NCI-H128 (cell line): ENCODE measurements at regions not wholly inside any gene's neighbourhood (a gene's known extent, or its start where the extent isn't known, plus 50 kb on each side); places are given as distances from the start of the nearest gene placed in this dataset.

ENCODE experiments used
- DNase-seq: peaks from one replicate; lab custom pipeline; 2025; ENCODE audit not compliant: unreplicated experiment; lab: John Stamatoyannopoulos, UW

DNA sequence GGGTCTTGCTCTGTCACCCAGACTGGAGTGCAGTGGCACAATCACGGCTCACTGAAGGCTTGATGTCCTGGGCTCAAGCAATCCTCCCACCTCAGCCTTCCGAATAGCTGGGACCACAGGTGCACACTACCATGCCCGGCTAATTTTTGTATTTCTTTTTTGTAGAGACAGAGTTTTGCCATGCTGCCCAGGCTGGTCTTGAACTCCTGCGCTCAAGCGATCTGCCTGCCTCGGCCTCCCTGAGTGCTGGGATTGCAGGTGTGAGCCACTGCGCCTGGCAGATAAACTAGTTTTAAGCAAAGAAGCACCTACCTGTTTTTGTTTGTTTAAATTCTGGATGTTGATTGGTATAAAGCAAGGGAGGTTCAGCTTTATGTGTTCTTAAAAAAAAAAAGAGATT, 170.6 kb upstream of the GOLIM4 start:
- DNase-seq = no peak

- DNase-seq = no peak
These were observed 167.2 kb upstream of the GOLIM4 start for GRCh38 chr3:168262887-168263286.

GRCh38 chr3:168260859-168261258, 165.1 kb upstream of the GOLIM4 start:
- no peak for DNase-seq

- no peak for DNase-seq
These were observed 155.6 kb upstream of the GOLIM4 start for GRCh38 chr3:168251371-168251770.

DNA sequence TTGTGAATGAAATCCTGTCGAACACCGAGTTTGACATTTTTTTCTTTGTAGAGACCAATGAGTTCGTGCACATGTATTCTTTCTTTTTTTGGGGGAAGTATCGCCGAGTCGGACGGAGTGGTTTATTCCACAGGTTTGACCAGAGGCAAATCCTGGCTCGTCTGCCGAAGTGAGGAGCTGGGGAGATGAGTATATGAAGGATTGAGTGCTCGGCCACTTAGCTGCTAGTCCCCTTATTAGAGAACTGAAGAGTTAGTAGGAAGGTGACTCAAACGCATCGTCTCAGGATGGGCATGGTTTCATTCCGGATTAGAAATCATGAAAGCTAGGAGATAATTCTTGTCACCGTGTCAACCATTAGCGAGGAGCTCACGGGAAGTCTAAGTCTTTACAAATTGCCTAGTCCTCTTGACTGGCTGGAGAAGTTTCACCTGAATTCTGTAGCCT, 154.7 kb upstream of the GOLIM4 start:
- DNase-seq = no peak

DNA sequence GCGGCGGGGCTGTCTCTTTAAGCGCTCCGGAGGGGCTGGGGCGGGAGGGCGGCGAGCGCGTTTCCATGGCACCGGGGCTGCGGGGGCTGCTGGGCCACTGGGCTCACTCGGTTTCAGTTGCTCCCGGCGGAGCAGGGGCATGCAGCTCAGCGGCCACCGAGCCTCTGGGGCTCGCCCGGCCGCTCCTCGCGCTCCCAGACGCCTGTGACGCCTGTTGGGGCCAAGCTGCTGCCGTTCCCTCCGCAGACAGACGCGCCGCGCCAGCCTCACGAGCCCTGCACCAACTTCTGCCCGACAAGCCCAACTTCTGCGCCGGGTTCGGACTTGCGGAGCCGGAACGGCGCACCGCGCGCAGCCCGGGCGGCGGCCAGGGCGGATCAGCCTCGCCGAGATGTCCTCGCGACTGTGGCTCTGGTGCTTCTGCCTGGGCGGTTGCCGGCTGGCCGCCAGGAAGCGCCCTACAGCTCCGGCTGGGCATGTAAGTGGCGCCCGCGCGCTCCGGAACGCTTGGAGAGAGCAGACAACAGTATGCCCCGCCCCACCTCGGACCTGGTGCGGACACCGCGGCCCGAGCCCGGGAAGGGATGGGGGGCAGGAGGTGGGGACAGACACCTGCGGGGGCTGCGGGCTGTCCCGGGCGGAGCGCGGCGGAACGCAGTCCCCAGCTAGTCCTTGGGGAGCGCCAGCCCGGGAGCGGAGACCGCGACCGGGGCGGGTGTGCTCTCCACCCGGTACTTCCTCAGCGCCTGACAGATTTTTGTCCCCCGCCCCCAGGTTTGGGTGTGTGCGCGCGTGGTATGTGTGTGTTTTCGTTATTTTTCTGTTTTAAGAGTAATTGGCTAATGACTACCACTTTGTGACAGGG, 154.1 kb upstream of the GOLIM4 start:
- DNase-seq = peak; percentile 83

DNA sequence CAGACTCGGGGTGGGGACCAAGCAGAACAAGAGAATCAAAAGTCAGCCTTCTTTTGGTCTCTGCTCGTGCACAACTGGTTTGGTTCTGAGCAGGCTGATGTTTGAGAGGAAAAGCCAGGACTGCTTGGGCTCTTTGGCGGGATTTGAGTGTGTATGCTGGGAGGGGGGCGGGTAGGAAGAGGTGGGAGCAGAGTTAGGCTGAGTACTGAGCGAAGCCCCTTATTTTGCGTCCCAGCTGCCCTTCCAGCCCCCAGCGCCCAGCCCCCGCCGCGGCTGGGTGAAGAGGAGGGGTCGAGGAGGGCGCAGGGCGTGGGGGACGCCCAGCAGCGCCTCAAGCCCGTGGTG, 153.5 kb upstream of the GOLIM4 start:
- DNase-seq = no peak

GRCh38 chr3:168248383-168249204, 152.9 kb upstream of the GOLIM4 start:
- DNase-seq = no peak

GRCh38 chr3:168241156-168241555, 145.4 kb upstream of the GOLIM4 start:
- DNase-seq = no peak

GRCh38 chr3:168239287-168239686, 143.6 kb upstream of the GOLIM4 start:
- DNase-seq = no peak

DNA sequence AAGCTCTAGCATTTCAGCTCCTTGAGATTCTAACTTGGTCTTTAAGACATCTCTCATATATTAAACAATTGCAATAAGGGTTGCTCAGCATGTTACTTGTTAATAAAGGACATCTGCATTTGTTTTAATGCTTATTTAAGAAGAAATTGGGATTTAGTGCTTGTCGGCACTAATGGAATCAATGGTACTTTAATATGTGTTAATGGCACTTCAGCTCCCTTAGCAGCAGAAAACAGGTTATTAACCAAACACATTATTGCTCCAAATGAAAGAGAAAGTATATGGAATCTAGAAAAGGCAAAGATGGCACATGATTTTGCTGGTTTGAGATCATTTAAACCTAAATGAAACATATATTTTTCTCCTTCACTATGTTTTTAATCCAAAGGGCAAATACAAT, 137.3 kb upstream of the GOLIM4 start:
- no peak for DNase-seq

DNA sequence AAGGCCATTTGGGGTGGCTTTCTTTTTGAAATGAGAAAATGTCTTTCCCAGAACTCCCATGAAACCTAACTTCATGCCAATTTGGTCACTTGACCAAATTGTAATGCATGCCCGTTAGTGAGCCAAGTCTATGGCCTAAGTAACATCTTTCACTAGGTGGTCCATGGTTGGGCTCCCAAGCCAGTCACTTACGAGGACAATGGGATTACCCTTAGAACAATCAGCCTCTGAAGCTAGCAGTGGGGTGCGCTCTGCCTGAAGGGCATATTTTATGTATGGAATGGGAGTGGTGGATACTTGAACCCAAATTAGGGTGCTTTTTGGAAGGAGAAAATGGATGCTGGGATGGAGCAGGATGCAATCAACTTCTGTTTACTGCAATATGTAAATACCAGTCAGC, 127.4 kb upstream of the GOLIM4 start:
- DNase-seq = no peak

DNA sequence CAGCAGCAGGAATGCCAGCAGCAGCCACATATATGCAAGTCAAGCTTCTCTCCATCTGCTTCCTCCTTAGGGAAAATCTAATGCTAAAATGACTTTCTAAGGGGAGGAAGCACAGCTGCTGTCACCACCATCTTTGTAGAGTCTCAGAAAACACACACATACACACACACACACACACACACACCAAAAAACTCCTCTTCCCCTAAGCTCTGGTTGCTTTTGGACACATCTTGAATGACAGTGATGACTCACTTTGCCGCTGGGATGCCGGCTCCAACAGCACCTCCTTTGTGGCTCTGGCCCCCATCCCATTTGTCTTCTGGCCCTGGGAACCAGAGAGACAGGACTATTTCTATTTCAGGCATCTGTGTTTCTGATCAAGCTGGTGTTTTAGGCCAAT, 124.8 kb upstream of the GOLIM4 start:
- DNase-seq = no peak

GRCh38 chr3:168219530-168219929, 123.8 kb upstream of the GOLIM4 start:
- no peak for DNase-seq

GRCh38 chr3:168218600-168218999, 122.9 kb upstream of the GOLIM4 start:
- DNase-seq = no peak

DNA sequence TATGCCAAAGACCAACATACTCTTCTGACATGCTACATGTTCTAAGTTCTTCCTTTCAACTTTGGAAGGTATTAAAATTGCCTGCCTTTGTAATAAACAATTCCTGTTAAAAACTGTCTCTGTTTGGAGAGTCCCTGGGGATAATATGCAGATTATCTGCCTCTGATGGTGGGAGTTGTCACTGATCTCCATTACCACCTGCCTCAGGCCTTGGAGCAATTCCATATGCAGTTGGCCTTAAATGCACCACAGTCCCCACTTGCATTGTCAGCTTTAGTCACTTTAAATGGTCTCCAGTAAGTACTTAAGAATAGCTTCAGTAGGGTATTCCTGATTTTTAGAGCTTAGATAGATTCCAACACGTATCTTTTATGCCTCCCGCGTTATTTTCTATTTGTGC, 121.1 kb upstream of the GOLIM4 start:
- DNase-seq = peak; percentile 2

- no peak for DNase-seq
These were observed 118.2 kb upstream of the GOLIM4 start for GRCh38 chr3:168213920-168214319.

GRCh38 chr3:168212664-168213285, 117.1 kb upstream of the GOLIM4 start:
- peak; percentile 34 for DNase-seq

- DNase-seq = no peak
These were observed 109.7 kb upstream of the GOLIM4 start for GRCh38 chr3:168205451-168205850.

DNA sequence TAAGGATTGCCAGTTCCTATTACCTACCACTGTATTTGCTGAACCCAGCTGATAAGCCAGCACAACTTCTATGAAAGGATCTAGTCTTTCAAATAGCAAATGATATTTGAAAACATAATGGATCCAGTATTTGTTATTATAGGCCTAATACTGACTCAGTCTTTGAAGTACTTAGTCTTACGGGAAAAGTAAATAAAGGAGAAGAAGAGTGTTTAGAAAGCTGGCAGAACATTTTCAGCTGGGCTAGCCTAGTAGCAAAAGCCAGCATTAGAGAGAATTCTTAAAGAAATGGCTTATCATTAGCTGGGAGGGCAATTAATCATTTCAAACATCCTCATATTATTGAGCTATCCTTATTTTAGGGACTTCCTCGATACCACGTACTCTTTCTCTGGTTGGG, 101.4 kb upstream of the GOLIM4 start:
- no peak for DNase-seq

GRCh38 chr3:168191856-168192255, 96.1 kb upstream of the GOLIM4 start:
- DNase-seq = no peak

- DNase-seq = no peak
These were observed 91.5 kb upstream of the GOLIM4 start for GRCh38 chr3:168187233-168187632.
